HuH-7.5 (cell line): ENCODE measurements at regions not wholly inside any gene's neighbourhood (a gene's known extent, or its start where the extent isn't known, plus 50 kb on each side); places are given as distances from the start of the nearest gene placed in this dataset.

Experiments used
- DNase-seq: peaks from one replicate; pipeline ENCODE4 v3.0.0; 2011; ENCODE audit warnings: low spot score

DNA sequence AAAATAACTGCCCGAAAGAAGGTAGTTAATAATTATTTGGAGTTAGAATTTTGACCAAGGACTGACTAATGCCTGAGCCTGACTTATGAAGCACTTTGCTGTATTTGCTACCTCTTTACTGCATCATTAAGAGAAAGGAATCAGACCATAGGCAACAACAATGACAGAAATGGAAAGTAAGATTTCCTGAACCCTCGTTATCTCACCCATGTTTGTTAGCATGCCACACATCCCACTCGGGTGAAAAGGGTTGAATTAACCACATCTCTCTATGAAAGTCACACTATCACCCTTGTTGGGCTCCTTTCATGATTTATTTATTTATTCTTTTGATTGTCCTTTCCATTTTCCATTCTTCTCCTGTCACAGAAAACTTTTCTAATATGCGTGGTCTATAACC, 59.6 kb downstream of the OLIG3 start:
- DNase-seq, result no peak

DNA sequence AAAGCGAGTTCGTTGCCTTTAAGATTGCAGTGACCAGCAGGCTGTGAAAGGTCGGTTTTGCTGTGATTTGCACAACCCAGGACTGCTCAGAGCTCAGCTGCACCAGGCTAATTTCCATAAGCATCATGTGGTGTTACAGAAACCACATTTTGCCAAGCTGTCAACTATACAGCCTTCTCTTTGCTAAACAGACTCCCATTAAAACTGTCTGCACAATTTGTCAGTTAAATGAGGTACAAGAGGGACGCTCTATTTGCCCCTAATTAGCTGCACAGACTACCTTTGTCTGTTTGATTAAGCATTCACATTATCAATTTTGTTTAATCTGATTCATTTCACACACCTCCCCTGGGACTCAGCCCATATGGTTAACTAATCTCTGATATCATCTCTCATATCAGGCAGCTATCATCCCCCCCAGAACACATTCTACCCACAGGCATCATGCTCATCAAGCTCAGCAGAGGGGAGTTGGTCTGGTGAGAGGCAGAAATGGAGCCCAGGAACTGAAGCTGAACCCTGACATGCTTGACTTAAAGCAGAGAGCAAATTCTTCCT, 62.1 kb downstream of the OLIG3 start:
- DNase-seq, result no peak

DNA sequence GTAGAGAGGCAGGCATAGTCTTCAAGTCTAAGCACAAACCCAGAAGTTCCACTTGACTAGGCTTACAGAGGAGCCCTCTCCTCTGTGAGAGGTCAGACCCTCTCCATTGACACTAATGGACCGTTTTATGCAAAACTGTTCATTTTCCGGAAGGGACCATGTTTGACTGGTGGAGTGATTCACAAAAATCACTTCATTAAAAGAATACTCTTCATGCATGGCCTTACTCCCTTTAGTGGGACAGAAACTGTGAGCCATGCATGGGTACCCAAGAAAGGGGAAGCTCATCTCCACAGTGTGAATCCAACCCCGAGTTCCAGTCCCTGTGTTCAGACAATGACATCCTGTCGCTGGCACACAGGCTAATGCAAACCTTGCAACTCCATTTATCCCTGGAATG, 63.2 kb downstream of the OLIG3 start:
- no peak for DNase-seq

DNA sequence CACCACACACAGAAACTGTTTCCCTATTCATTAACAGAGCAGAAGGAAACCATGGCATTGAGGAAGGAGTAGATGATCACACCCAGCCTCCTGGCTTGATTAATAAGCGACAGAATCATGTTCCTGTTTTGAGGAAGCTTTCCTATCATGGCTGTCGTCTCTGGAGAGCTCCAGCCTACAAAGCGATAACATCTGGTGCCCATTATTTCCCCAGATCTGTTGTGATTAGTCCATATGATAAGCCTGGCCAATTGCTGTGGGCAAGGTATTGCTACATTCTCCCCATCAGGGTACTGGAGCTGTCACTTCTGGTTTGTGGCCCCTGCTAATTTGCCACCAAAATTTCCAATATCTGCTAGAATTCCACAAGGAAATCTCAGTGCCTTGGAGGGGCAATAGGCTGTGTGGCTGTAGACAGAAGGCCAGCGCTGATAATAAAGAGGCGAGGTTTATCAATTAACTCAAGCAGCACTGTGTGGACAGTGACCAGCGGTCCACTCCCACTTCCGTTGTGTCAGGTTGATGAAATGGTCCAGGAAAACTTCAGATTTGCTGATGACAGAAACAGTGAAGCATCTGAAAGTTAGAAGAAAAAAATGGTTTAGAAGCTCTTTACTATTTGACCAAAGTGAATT, 66.4 kb downstream of the OLIG3 start:
- DNase-seq, result no peak

DNA sequence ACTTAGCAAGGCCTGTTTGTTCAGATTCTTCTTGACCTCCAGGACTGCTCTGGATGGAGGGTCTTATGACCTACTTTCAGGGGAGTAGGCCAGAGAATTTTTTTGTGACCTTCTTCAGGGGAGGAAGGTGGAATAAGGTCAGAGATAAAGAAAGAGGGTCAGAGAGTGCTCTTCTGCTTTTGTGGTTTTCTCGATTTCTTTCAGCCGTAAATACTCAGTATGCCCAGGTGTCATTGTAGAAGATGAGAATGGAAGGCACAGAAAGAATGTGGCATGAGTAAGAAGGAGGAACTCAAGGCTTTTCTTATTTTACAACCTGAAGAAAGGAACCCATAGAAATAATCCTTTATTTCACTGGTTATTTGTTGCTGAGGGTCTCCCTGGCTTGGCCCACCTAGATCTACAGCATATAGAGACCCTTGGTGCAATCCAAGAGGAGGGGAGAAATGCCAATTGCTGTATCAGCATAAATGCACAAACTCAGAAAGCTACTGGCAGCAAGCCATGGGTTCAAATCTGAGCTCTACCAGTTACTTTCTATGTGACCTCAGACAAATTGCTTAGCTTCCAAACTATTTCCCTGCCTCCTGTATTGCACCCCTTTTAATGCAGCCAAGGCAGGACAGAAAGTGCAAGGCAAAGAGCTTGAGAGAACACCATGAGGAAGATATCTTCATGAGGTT, 68.0 kb downstream of the OLIG3 start:
- no peak for DNase-seq

DNA sequence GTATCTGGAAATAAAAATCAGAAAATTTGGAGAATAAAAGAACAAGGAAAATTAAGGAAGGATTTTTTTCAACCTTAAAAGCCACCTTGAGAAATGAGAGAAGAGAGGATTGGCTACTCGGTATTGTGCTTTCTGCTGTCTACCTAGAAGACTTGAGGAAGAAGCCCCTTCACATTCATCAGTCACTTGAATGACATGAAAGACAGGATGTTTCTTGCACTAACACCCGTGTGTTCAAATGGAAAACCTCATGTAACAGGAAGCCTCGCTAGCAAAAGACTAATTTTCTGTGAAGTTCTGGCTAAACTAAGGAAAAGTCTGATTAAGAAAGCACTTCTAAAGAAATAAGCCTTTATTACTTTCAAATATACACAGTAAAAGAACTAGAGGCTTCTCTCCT, 69.9 kb downstream of the OLIG3 start:
- no peak for DNase-seq

DNA sequence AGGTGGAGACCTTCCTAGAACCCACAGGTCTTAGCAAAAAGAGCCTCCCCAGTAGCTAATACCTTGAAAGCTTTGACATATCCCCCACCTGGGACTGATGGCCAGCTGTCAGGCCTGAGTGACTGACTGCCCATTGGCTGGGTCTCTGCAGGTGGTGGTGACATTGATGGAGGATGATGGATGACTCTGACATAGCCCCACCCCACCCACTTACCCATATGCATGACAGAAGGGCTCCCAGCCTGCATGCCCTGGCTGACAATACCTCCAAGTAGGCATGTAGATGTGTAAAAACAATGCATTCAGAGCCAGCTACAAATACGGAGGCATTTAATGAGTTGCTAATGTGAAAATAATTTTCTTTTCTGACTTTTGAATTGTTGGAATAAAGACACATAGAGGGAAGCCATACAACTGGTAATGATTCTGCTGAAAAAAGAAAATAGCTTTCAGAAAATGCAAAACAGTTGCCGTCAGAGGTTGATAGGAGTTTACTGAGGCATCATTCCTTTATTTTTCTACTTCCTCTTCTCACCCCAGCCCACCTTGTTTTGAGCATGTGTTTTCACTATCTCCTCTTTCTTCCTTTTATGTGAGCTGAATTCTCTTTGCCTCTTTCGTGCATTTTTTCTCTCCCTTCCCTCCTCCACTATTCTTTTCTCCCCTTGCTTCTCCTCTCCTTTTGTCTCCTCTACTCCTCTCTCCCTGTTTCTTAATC, 70.6 kb downstream of the OLIG3 start:
- no peak for DNase-seq

DNA sequence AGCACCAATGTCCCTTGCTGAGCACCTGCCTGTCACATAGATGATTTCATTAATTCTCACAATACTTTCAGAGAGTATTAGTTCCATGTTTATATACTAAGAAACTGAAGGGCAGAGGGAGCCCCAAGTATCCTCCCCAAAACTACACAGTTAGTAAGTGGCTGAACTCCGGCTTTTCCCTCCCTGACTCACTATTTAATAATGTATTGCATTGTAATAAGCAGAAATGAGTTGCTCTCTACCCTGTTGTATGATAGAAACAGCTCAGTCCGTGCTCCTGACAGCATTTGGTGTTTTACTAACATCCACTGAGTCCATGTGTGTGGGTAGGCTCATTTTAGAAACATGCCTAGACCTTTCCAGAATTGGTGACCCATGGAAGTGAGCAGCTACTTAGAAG, 76.8 kb downstream of the OLIG3 start:
- DNase-seq, result no peak

DNA sequence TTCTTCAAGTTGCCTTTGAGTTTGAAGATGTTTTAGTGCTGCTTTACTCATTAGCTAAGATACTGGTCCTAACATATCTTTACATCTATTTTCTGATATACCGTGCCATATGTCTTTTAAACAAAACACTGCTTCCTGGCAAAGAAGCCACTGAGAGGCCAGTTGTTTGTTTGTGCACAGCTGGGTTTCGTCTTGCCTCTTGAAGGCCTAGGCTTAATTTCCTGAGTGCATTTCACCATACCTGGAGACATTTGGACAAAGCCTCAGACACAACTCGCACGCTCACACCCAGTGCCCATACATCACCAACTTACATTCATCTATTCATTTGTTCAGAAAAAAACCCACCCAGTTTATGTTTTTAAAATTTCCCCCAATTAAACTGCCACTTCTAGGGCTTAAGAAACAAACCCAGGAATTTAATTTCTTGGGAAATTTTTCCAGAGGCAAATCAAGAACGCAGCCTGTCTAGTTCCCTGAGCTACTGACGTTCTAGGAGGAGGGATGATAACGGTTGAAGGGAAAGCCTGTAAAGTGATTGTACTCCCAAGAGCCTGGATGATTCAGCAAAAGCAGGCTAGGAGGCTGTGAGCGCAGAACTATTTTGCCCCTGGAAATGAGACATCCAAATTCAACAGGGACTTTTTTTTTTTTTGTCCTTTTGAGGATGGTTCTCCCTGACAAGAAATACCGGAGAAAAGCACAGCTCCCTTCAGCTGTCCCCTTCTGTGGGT, 77.7 kb downstream of the OLIG3 start:
- DNase-seq, result no peak

DNA sequence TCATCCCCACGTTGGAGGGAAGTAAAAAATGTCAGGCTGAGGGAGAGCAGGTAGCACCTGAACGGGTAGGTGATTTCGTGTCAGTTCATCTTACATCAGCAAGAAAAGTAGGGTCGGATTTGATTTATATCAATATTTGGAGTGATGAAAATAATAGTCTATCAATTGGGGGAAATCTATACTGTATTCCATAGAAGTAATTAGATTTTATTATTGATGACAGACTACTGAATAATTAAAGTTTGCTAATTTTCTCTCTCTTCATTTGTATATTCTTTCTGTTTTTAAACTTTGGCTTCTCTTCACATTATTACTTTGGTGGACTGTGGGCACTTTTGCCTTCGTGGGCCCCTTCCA, 78.4 kb downstream of the OLIG3 start:
- DNase-seq, result no peak

DNA sequence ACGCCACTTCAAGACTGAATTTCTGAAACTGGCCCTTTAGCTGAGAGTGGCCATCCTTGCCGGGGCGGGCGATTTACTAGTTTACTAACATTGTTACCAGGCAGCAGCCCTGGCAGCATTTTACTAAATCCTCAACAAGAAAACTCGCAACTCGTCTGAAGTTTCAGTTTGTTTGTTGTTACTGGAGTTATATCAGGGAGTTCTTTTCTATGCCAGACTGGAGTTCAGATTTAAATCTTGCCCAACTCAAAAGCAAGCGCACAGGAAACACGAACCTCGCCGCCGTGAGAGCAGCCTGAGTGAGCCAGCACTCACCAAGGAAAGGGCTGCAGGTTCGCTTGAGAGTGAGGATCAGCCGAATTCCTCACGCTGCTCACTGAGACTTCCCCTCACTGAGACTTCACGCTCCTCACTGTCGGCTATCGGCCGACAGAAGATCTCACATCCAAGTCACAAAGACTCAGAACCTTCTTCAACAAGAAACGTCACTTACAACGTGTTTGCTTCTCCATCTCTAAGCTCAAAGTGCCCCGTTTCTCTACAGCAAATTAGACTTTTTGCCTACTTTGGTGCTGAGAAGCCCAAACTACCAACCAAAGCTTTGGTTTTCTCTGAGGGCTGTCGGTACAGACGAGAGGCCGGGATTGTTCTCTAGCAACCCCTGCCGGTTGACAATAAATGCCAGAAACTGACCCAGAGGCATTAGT, 78.9 kb downstream of the OLIG3 start:
- DNase-seq, result peak; percentile 29

DNA sequence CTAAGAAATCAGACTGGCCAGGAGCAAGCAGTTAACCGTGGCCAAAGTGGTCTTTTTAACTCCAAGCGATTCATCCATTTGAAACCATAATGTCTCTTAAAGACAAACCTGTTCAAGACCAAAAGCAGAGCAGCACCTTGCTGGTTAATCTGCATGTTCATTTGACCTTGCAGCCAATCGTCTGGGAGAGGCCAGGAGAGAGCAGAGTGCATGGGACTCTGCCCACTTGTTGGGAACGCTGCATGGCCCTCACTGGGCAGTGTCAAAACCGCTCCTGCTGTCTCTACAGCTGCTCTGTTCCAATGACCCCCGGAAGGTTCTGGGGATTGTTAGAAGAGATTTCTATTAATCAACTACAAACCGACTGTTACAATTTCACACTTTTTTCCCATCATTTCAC, 79.6 kb downstream of the OLIG3 start:
- peak; percentile 3 for DNase-seq

DNA sequence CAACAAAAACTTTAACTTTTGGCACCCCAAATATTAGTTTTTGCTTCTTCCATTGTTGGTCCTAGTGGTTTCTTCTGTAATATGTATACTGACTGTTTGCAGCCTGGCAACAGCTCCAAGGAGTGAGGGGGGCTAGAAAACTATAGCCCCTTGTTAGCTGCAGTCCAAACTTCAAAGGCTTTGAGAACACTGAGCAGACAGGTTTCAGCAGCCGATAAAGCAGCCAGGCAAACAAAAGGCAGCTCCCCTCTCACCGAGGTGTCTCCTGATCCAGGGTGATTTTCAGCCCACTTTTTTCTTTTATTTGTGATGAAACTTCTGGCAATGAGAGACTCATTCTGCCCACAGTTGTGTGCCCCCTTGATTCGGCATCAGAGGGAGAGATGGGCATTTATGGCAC, 80.7 kb downstream of the OLIG3 start:
- DNase-seq, result no peak

DNA sequence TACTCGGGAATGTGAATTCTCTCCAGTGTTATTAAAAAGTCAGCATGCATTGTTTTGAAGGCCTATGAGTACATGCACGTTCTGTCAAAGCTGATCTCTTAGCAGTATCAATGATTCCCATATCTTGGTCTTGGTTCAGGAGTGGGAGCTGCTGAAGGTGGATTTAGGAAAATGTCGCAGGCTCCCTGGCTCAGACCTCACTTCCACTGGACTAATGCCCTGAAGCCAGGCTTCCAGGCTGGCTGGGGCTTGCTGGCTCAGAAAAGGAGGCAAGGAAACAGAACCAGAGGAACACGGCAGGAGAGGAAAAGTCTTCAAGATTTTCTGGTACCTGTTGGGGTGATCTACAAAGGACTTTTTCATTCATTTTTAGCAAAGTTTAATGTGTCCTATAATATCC, 81.6 kb downstream of the OLIG3 start:
- DNase-seq, result no peak

DNA sequence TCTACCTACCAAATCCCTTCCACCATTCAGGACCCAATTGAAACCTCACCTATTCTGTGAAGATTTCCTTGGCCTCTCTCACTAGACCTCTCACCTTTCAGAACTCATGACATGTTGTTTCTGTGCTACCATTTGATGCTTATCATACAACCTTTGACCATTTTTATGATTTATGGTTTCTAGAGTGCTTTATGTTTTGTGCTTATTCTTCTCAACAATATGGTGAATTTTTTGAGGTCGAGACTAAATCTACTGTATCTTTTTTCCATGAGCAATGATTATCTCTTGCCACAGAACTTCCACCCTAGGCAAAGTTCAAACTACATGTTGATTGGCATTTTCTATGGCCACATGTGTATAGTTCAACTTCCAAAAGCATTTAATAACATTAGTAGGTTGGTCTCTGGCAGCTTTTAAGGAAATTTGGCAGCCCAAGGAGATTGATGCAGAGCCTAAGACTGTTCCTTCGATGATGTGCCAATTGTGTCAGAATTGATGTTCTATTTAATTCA, 84.9 kb downstream of the OLIG3 start:
- no peak for DNase-seq

DNA sequence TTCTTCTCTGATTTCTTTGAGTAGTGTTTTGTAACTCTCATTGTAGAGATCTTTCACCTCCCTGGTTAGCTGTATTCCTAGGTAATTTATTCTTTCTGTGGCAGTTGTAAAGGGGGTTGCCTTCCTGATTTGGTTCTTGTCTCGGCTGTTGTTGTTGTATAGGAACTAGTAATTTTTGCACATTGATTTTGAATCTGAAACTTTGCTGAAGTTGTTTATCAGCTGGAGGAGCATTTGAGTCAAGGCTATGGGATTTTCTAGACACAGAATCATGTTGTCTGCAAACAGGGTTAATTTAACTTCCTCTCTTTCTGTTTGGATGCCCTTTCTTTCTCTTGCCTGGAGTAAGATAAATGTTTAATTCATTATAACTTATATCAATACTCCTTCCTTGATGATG, 86.4 kb downstream of the OLIG3 start:
- no peak for DNase-seq

DNA sequence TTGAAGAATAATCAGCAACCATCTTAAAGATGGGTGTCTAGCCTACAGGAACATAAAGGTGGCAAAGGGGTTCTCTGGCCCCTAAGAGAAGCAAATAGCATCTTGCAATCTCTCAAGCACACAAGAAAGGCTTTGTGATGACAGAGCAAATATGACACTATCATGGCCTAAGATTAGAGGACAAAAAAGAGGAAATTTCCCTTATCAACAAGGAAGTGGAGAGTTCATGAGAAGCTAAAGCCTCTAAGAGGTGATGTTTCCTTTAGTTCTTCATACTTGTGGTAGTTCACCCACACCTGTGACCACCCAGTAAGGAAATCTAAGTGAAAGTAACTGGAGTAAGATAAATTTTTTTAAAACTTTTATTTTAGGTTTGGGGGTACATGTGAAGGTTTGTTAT, 88.4 kb downstream of the OLIG3 start:
- DNase-seq, result no peak

DNA sequence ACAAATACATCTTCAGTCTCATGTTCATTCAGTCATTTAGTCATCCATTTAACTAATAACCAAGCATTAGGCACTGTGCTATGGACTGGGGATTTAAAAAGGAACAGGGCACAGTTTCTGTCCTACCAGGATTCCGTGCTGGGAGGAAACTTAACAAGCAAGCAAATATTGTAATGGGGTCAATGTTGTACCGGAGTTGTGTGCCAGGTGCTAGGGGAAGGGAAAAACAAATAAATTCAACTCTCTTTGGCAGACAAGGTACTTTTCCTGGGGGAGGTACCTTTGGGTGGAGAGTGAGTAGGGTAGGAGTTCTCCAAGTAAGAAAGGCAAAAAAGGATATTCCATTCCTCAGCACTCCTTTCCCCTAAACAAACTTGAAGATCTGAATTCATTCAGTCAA, 90.3 kb downstream of the OLIG3 start:
- DNase-seq, result no peak

DNA sequence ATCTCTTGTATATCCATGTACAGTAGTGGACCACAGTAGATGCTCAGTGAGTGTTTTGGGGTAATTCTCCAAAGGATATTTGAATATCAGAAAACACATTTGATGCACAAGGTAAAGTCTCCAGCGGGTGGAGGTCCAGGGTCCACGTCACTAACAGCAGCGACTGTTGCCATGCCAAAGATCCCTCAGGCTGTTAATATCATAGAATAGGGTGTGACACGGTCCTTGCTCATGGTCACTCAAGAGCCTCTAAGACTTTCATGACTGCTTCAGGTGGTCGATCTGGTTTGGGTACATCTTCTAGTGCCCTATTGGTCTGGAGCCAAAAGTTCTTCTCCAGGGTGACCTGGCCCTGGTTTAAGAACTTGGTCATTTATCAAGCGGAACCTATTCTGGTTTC, 90.8 kb downstream of the OLIG3 start:
- DNase-seq, result no peak

DNA sequence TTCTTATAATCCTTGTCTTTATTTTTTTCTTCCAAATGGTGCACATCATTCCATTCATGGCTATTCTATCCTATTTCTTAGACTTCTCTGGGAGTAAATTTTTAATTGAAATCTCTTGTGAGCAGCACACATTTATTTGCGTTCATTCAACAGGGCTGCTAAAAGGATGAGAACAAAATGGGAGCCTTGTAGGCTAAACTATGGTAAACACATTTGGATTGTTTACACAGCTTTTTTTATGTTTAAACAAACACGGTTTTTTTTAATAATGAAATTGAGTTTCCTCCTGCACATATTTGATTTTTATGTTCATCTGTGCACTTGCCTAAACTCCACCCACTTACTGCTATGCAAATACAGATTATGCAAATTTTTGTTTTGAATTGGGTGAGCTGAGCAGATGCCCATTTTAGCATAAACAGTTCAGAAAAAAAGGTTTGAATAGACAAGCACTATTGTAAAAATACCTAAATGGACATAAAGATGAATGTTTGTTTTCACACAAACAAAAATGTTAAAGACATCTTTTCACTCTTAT, 92.0 kb downstream of the OLIG3 start:
- no peak for DNase-seq

DNA sequence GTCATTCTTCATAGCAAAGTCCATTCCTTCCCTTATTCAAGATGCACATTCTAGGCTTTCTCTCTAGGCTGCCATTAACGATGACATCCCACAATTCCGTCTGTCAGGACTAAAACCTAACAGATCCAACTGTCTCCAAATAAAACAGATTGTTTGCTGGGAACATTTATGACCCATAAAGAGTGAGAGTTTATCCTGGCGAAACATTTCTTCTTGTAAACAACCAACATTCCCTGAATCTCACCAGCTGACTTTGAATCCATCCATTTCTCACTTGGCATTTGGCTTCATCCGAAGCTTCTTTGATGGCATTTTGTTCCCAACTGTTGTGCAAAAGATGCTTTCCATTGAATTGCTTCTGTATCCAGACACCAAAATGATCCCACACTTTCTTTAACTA, 93.1 kb downstream of the OLIG3 start:
- DNase-seq, result no peak
